Neural cell (in vitro differentiated cells): ENCODE measurements at regions not wholly inside any gene's neighbourhood (a gene's known extent, or its start where the extent isn't known, plus 50 kb on each side); places are given as distances from the start of the nearest gene placed in this dataset.

Source experiments
- H2AFZ ChIP-seq: fragments of 200-600, 300-800 bp; sonication (generic), shearing (Covaris generic); 2 replicates; pipeline ENCODE4 v1.6.0; 2014; ENCODE audit warnings: low read depth, mild to moderate bottlenecking, antibody characterized with exemption, low read length, moderate library complexity
- H3F3A ChIP-seq: fragments of 200-600 bp; shearing (Covaris generic); 2 replicates; pipeline ENCODE4 v1.6.1; 2016; ENCODE audit warnings: mild to moderate bottlenecking, moderate library complexity, mixed read lengths, antibody characterized with exemption, low read length; ENCODE audit not compliant: insufficient read depth, poor library complexity, severe bottlenecking
- H3K27ac ChIP-seq: fragments of 200-600, 300-800 bp; sonication (generic), shearing (Covaris generic); 2 replicates; pipeline ENCODE4 v1.5.1; 2014; ENCODE audit warnings: mild to moderate bottlenecking, low read length, moderate library complexity
- H3K27me3 ChIP-seq: fragments of 300-800, 200-600 bp; sonication (generic), shearing (Covaris generic); 2 replicates; pipeline ENCODE4 v1.6.0; 2014; ENCODE audit warnings: mild to moderate bottlenecking, low read depth, low read length, moderate library complexity; ENCODE audit not compliant: insufficient read depth
- H3K36me3 ChIP-seq: fragments of 300-800, 200-600 bp; sonication (generic), shearing (Covaris generic); 2 replicates; pipeline ENCODE4 v1.5.1; 2014; ENCODE audit warnings: mild to moderate bottlenecking, antibody characterized with exemption, low read length, moderate library complexity; ENCODE audit not compliant: insufficient read depth
- H3K4me2 ChIP-seq: fragments of 300-800, 200-600 bp; sonication (generic), shearing (Covaris generic); 2 replicates; pipeline ENCODE4 v1.6.0; 2014; ENCODE audit warnings: mild to moderate bottlenecking, low read length
- H3K4me3 ChIP-seq: fragments of 300-800, 200-600 bp; sonication (generic), shearing (Covaris generic); 2 replicates; pipeline ENCODE4 v1.5.1; 2014; ENCODE audit warnings: mild to moderate bottlenecking, low read length, moderate library complexity
- H3K79me2 ChIP-seq: fragments of 200-600 bp; shearing (Covaris generic); replicated peaks from 2 replicates; pipeline ENCODE4 v1.6.0; 2014; ENCODE audit warnings: mild to moderate bottlenecking, low read length, moderate library complexity; ENCODE audit not compliant: insufficient read depth
- H3K9ac ChIP-seq: fragments of 300-800, 200-600 bp; sonication (generic), shearing (Covaris generic); 2 replicates; pipeline ENCODE4 v1.6.1; 2016; ENCODE audit warnings: mild to moderate bottlenecking, low read length, mixed read lengths
- H3K9me2 ChIP-seq: fragments of 200-600 bp; shearing (Covaris generic); 2 replicates; pipeline ENCODE4 v1.6.1; 2016; ENCODE audit warnings: mild to moderate bottlenecking, low read length, mixed read lengths; ENCODE audit not compliant: insufficient read depth
- H3K9me3 ChIP-seq: fragments of 200-600, 300-800 bp; sonication (generic), shearing (Covaris generic); 2 replicates; pipeline ENCODE4 v1.6.1; 2016; ENCODE audit warnings: mild to moderate bottlenecking, mixed run types, low read length, moderate library complexity, mixed read lengths
- H4K20me1 ChIP-seq: fragments of 200-600 bp; shearing (Covaris generic); 2 replicates; pipeline ENCODE4 v1.6.1; 2016; ENCODE audit warnings: mild to moderate bottlenecking, mixed run types; ENCODE audit not compliant: insufficient read depth
- EP300 ChIP-seq: fragments of 450-650 bp; conservative IDR thresholded peaks from 2 replicates; pipeline ENCODE4 v1.6.1; 2014; ENCODE audit warnings: antibody characterized with exemption, mild to moderate bottlenecking, moderate library complexity; ENCODE audit not compliant: poor library complexity, severe bottlenecking
- EZH2 ChIP-seq: fragments of 200-600, 300-800 bp; shearing (Covaris generic), sonication (generic); IDR thresholded peaks from 2 replicates; pipeline ENCODE4 v1.6.1; 2014; ENCODE audit warnings: antibody characterized with exemption, low read length, borderline replicate concordance, mild to moderate bottlenecking; ENCODE audit not compliant: insufficient read depth, poor library complexity, severe bottlenecking
- MXI1 ChIP-seq: fragments of 450-650 bp; conservative IDR thresholded peaks from 2 replicates; pipeline ENCODE4 v1.6.1; 2014; ENCODE audit warnings: antibody characterized with exemption, mild to moderate bottlenecking; ENCODE audit not compliant: poor library complexity, severe bottlenecking
- POLR2AphosphoS5 ChIP-seq: IDR thresholded peaks from 2 replicates; pipeline ENCODE4 v1.6.1; 2012
- RAD21 ChIP-seq: fragments of 450-650 bp; conservative IDR thresholded peaks from 2 replicates; pipeline ENCODE4 v1.6.1; 2014; ENCODE audit warnings: antibody characterized with exemption, mild to moderate bottlenecking, moderate library complexity
- SMC3 ChIP-seq: fragments of 450-650 bp; conservative IDR thresholded peaks from 2 replicates; pipeline ENCODE4 v1.6.1; 2014; ENCODE audit warnings: antibody characterized with exemption, mild to moderate bottlenecking, moderate library complexity; ENCODE audit not compliant: poor library complexity
- TAF1 ChIP-seq: IDR thresholded peaks from 2 replicates; pipeline ENCODE4 v1.6.1; 2012; ENCODE audit warnings: low read depth
- TF ChIP-seq, protein P1 (sequence below): IDR thresholded peaks from 2 replicates; pipeline ENCODE4 v1.6.1; 2012; ENCODE audit warnings: borderline replicate concordance
- TF ChIP-seq, protein P2 (sequence below): fragments of 450-650 bp; IDR thresholded peaks from 2 replicates; pipeline ENCODE4 v1.5.1; 2014; ENCODE audit warnings: antibody characterized with exemption, mild to moderate bottlenecking, moderate library complexity; ENCODE audit not compliant: poor library complexity, severe bottlenecking

DNA sequence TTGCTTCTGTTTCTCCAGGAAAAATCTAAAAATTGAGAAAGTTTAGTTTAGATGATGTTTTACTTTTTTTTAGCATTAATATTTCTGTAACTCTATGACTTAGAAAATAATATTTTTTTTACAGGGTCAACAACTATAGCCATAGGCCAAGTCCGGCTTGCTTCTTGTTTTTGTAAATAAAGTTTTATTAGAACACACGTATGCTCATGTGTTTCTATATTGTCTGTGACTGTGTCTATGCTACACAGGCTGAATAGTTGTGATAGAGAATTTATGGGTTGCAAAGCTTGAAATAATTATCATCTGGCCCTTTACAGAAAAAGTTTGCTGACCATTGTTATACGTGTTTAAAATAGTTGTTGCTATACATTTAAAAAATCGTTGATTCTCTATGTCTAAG is 399.2 kb downstream of the EPM2A start:
- no peaks in the 10 kb centered on the region for H3F3A ChIP-seq
- H3K9ac ChIP-seq: no peak overlapping the region
- no peak overlapping the region for H2AFZ ChIP-seq
- H3K27me3 ChIP-seq: no peaks in the 10 kb centered on the region
- H3K79me2 ChIP-seq: no peaks in the 10 kb centered on the region
- no peak for TF ChIP-seq EZH2
- TF ChIP-seq MXI1: no peak
- no peaks in the 10 kb centered on the region for H4K20me1 ChIP-seq
- H3K9me2 ChIP-seq: no peaks in the 10 kb centered on the region
- H3K9me3 ChIP-seq: no peaks in the 10 kb centered on the region
- H3K4me2 ChIP-seq: no peak overlapping the region
- H3K4me3 ChIP-seq: no peak overlapping the region
- H3K27ac ChIP-seq: no peak overlapping the region
- H3K36me3 ChIP-seq: no peaks in the 10 kb centered on the region

DNA sequence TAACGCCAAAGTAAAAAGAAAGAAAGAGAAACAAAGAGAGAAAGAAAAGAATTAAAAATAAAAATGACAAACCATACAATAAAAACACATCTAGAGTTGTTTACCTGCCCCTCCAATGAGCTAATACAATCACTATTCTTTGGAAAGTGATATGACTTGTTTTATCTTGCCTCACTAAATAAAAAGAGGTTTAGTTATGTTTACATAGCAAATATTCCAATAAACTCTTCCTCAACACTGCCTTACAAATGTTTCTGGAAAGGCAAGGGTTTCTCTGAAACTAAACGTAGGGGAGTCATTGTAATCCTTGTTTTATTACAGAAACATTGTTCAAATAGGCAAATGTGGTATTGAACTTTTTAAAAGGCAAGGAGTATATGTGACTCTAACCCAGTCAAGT is 396.2 kb downstream of the EPM2A start:
- no peak overlapping the region for H3K4me3 ChIP-seq

DNA sequence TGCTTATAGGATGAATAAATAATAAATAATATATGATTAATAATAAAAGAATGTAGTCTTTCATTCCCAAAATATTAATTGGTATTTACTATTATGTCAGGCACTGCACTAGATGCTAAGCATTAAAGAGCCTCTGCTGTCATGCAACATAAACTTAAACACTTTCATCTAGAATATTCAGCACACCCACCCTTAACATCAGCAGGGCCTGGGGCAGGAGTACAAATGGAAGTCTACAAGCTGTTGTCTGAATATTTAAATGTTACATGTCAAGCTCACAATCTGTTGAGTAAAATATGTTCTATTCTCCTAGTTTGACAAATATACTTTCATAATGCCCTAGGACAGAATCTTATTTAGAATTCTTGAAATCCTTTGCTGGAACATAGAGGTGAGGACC is 395.1 kb downstream of the EPM2A start:
- Histone ChIP-seq H3K9me3 (no peaks in the 10 kb centered on the region), H3K27me3 (no peaks in the 10 kb centered on the region), H3F3A (no peaks in the 10 kb centered on the region), H3K27ac (no peak overlapping the region), H3K79me2 (no peaks in the 10 kb centered on the region), H3K9me2 (no peaks in the 10 kb centered on the region), H3K9ac (no peak overlapping the region), H3K4me3 (no peak overlapping the region), H3K36me3 (no peaks in the 10 kb centered on the region), H3K4me2 (no peak overlapping the region), H2AFZ (no peak overlapping the region), H4K20me1 (no peaks in the 10 kb centered on the region)
- TF ChIP-seq TAF1: no peak
- TF ChIP-seq EZH2: no peak
- TF ChIP-seq, protein P1, sequence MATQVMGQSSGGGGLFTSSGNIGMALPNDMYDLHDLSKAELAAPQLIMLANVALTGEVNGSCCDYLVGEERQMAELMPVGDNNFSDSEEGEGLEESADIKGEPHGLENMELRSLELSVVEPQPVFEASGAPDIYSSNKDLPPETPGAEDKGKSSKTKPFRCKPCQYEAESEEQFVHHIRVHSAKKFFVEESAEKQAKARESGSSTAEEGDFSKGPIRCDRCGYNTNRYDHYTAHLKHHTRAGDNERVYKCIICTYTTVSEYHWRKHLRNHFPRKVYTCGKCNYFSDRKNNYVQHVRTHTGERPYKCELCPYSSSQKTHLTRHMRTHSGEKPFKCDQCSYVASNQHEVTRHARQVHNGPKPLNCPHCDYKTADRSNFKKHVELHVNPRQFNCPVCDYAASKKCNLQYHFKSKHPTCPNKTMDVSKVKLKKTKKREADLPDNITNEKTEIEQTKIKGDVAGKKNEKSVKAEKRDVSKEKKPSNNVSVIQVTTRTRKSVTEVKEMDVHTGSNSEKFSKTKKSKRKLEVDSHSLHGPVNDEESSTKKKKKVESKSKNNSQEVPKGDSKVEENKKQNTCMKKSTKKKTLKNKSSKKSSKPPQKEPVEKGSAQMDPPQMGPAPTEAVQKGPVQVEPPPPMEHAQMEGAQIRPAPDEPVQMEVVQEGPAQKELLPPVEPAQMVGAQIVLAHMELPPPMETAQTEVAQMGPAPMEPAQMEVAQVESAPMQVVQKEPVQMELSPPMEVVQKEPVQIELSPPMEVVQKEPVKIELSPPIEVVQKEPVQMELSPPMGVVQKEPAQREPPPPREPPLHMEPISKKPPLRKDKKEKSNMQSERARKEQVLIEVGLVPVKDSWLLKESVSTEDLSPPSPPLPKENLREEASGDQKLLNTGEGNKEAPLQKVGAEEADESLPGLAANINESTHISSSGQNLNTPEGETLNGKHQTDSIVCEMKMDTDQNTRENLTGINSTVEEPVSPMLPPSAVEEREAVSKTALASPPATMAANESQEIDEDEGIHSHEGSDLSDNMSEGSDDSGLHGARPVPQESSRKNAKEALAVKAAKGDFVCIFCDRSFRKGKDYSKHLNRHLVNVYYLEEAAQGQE: no peak
- TF ChIP-seq EP300: no peak
- TF ChIP-seq, protein P2, sequence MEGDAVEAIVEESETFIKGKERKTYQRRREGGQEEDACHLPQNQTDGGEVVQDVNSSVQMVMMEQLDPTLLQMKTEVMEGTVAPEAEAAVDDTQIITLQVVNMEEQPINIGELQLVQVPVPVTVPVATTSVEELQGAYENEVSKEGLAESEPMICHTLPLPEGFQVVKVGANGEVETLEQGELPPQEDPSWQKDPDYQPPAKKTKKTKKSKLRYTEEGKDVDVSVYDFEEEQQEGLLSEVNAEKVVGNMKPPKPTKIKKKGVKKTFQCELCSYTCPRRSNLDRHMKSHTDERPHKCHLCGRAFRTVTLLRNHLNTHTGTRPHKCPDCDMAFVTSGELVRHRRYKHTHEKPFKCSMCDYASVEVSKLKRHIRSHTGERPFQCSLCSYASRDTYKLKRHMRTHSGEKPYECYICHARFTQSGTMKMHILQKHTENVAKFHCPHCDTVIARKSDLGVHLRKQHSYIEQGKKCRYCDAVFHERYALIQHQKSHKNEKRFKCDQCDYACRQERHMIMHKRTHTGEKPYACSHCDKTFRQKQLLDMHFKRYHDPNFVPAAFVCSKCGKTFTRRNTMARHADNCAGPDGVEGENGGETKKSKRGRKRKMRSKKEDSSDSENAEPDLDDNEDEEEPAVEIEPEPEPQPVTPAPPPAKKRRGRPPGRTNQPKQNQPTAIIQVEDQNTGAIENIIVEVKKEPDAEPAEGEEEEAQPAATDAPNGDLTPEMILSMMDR: no peak
- no peak for TF ChIP-seq POLR2AphosphoS5
- TF ChIP-seq RAD21: no peak
- TF ChIP-seq MXI1: no peak
- no peak for TF ChIP-seq SMC3

More for the DNA sequence above, 396.2 kb downstream of the EPM2A start:
- Histone ChIP-seq H3K9ac (no peak overlapping the region), H3F3A (no peaks in the 10 kb centered on the region), H2AFZ (no peak overlapping the region), H3K36me3 (no peaks in the 10 kb centered on the region), H3K79me2 (no peaks in the 10 kb centered on the region), H3K27ac (no peak overlapping the region), H3K9me2 (no peaks in the 10 kb centered on the region), H3K9me3 (no peaks in the 10 kb centered on the region), H3K27me3 (no peaks in the 10 kb centered on the region), H3K4me2 (no peak overlapping the region), H4K20me1 (no peaks in the 10 kb centered on the region)
- TF ChIP-seq SMC3 (no peak), TAF1 (no peak), MXI1 (no peak), EP300 (no peak), POLR2AphosphoS5 (no peak), RAD21 (no peak), EZH2 (no peak)
